BLaER1 (cell line): ENCODE measurements at regions not wholly inside any gene's neighbourhood (a gene's known extent, or its start where the extent isn't known, plus 50 kb on each side); places are given as distances from the start of the nearest gene placed in this dataset.
"Not testable (repeated sequence)": the region's sequence is repeated elsewhere in the genome, so short reads cannot be mapped to it uniquely, and the experiment has no call there.

Experiments
- H3K27ac ChIP-seq: shearing (Covaris generic); formaldehyde crosslinking; 2 replicates; pipeline ENCODE4 v1.8.1; 2022
- H3K27me3 ChIP-seq: shearing (Covaris generic); formaldehyde crosslinking; 2 replicates; pipeline ENCODE4 v1.8.1; 2022
- H3K36me3 ChIP-seq: shearing (Covaris generic); formaldehyde crosslinking; 2 replicates; pipeline ENCODE4 v1.8.1; 2022
- H3K4me1 ChIP-seq: shearing (Covaris generic); formaldehyde crosslinking; 2 replicates; pipeline ENCODE4 v1.8.1; 2022
- H3K4me2 ChIP-seq: shearing (Covaris generic); formaldehyde crosslinking; 2 replicates; pipeline ENCODE4 v1.8.1; 2022
- H3K4me3 ChIP-seq: shearing (Covaris generic); formaldehyde crosslinking; 2 replicates; pipeline ENCODE4 v1.8.1; 2022
- H3K9ac ChIP-seq: shearing (Covaris generic); formaldehyde crosslinking; 2 replicates; pipeline ENCODE4 v1.8.1; 2022
- H3K9me3 ChIP-seq: shearing (Covaris generic); formaldehyde crosslinking; 2 replicates; pipeline ENCODE4 v1.8.1; 2022
- H4K20me1 ChIP-seq: shearing (Covaris generic); formaldehyde crosslinking; 2 replicates; pipeline ENCODE4 v1.8.1; 2022
- Cebpa-rat ChIP-seq: shearing (Covaris generic); IDR thresholded peaks from 2 replicates; pipeline ENCODE4 v1.8.1; 2022

DNA sequence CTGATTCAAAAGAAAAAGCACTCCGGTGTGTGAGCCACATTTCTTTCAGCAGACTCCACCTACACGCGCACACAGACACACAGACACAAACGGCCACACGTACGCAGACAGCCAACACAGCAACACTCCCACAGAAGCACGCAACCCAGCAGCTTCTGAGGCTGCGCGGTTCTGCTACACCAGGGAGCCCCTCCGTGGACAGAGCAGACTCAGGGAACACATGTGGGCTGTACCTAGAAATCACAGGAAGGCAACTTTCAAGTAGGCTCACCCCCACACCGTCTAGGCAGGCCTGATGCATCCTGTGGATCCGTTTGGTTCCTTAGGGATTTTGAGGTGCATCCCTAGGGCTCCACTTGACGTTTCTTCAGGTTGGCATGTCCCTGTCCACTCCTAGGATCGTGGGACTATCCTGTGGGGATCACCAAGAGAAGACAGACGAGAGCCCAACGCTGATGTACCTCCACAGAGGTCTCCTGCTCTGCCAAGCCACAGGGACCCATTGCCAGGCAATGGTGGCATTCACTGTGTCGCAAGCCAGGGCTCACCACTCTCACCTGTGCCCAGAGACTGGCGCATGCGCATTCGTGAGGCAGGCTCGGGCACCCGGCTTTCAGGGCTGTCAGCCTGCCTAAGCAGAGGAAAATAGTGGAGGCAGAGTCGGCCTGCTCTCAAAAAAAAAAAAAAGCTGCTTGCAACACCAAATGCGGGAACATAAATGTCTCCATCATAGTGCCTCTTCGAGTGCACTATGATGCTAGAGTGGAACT lies 2333.3 kb downstream of the TP53TG3F start:
- H3K9ac ChIP-seq, result no peak overlapping the region
- no peak overlapping the region for H3K27ac ChIP-seq
- H3K4me1 ChIP-seq, result peaks cover 10% of the 10 kb centered on the region
- H3K36me3 ChIP-seq, result no peaks in the 10 kb centered on the region
- H3K27me3 ChIP-seq, result no peaks in the 10 kb centered on the region
- H3K9me3 ChIP-seq, result peaks cover 71% of the 10 kb centered on the region
- H3K4me2 ChIP-seq, result no peak overlapping the region
- H3K4me3 ChIP-seq, result no peak overlapping the region
- no peaks in the 10 kb centered on the region for H4K20me1 ChIP-seq
- TF ChIP-seq Cebpa-rat, result no peak

- H3K27ac ChIP-seq, result no peak overlapping the region
- TF ChIP-seq Cebpa-rat, result no peak
- H4K20me1 ChIP-seq, result no peaks in the 10 kb centered on the region
- H3K9me3 ChIP-seq, result peaks cover 62% of the 10 kb centered on the region
- H3K4me1 ChIP-seq, result peaks cover 19% of the 10 kb centered on the region
- H3K36me3 ChIP-seq, result no peaks in the 10 kb centered on the region
- H3K4me3 ChIP-seq, result no peak overlapping the region
- H3K4me2 ChIP-seq, result no peak overlapping the region
- H3K27me3 ChIP-seq, result no peaks in the 10 kb centered on the region
- no peak overlapping the region for H3K9ac ChIP-seq
Measured at GRCh38 chr16:35793601-35794000, 2334.2 kb downstream of the TP53TG3F start.

- Histone ChIP-seq H3K27ac (no peak overlapping the region), H3K9me3 (peaks cover 59% of the 10 kb centered on the region), H3K9ac (no peak overlapping the region), H3K4me3 (no peak overlapping the region), H3K36me3 (no peaks in the 10 kb centered on the region), H3K4me2 (no peak overlapping the region), H3K4me1 (peaks cover 32% of the 10 kb centered on the region), H3K27me3 (no peaks in the 10 kb centered on the region), H4K20me1 (no peaks in the 10 kb centered on the region)
- TF ChIP-seq Cebpa-rat, result no peak
Measured at GRCh38 chr16:35794896-35795295, 2335.5 kb downstream of the TP53TG3F start.

- Histone ChIP-seq H3K9me3 (peaks cover 53% of the 10 kb centered on the region), H3K4me2 (no peak overlapping the region), H3K27me3 (no peaks in the 10 kb centered on the region)
Measured at GRCh38 chr16:35795361-35796029, 2336.1 kb downstream of the TP53TG3F start.

GRCh38 chr16:35797811-35798210 lies 2338.4 kb downstream of the TP53TG3F start:
- Histone ChIP-seq H3K9ac (no peak overlapping the region; the same call in 1 of the 2 replicates), H3K27ac (peak overlapping the region; percentile 76), H3K27me3 (no peaks in the 10 kb centered on the region), H3K4me3 (peak overlapping the region; percentile 31), H3K4me2 (peak overlapping the region; percentile 72), H3K36me3 (no peaks in the 10 kb centered on the region), H3K9me3 (peaks cover 33% of the 10 kb centered on the region), H3K4me1 (peaks cover 44% of the 10 kb centered on the region), H4K20me1 (no peaks in the 10 kb centered on the region)
- TF ChIP-seq Cebpa-rat, result no peak

More at GRCh38 chr16:35795361-35796029, 2336.1 kb downstream of the TP53TG3F start:
- Histone ChIP-seq H3K36me3 (no peaks in the 10 kb centered on the region), H3K27ac (no peak overlapping the region), H4K20me1 (no peaks in the 10 kb centered on the region), H3K4me1 (peaks cover 38% of the 10 kb centered on the region), H3K4me3 (no peak overlapping the region), H3K9ac (no peak overlapping the region)
- TF ChIP-seq Cebpa-rat, result no peak

DNA sequence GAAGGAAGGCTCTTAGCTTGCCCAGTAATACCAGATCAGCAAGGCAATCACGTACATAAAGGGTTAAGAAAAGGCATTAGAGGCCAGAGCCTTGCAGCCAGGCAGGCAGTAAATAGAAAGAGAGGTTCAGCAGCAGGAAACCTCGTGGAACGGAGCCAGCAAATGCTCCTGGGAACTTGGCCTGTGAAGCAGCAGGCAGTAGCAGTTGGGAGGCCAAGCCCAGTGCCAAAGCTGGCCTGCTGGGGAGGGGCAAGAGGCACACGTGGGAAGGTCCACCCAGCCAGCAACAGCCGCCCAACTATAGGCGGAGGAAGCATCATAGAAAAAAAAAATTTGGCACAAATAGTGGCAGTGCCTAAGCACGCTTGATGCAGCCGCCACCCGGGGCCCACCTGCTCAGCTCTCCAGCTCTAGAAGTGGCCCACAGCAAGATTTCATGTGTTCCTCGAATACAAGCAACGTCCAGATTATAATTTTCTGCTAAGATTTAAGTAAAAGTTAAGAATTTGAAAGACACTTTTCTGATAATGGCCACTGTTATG lies 2339.5 kb downstream of the TP53TG3F start:
- Histone ChIP-seq H3K9me3 (peaks cover 22% of the 10 kb centered on the region), H4K20me1 (no peaks in the 10 kb centered on the region), H3K36me3 (no peaks in the 10 kb centered on the region), H3K27ac (peak overlapping the region; percentile 76), H3K4me2 (peak overlapping the region; percentile 72), H3K4me1 (peaks cover 46% of the 10 kb centered on the region), H3K9ac (peak overlapping the region; percentile 42), H3K4me3 (no peak overlapping the region; the same call in 1 of the 2 replicates), H3K27me3 (no peaks in the 10 kb centered on the region)
- no peak for TF ChIP-seq Cebpa-rat

GRCh38 chr16:35804465-35804864 lies 2345.1 kb downstream of the TP53TG3F start:
- not testable (repeated sequence) for H3K27me3 ChIP-seq, H3K36me3 ChIP-seq, H4K20me1 ChIP-seq, H3K9ac ChIP-seq, H3K27ac ChIP-seq, H3K4me2 ChIP-seq, H3K9me3 ChIP-seq, H3K4me3 ChIP-seq
- peaks cover 18% of the 10 kb centered on the region for H3K4me1 ChIP-seq

DNA sequence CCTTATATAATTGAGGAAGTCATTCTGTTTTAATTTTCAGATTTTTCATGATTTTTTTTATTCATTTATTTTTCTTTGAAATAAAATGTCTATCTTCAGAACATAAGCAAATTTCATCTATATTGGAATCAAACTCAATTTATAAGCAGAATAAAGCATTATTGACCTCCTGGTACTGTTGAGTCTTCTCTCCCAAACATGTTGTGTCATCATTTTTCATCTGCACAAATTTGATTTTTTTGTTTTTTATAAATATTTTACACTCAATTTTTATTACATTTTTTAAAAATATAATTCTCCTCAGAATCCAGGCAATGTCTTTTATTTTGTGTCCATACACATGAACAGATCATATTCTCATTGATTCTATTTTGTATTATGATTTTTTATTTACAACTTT lies 2363.9 kb downstream of the TP53TG3F start:
- Histone ChIP-seq H3K27ac (no peak overlapping the region), H3K4me2 (no peak overlapping the region), H4K20me1 (no peaks in the 10 kb centered on the region), H3K4me1 (no peaks in the 10 kb centered on the region), H3K27me3 (no peaks in the 10 kb centered on the region), H3K9me3 (peaks cover 12% of the 10 kb centered on the region; the same call in 1 of the 2 replicates), H3K4me3 (no peak overlapping the region), H3K9ac (no peak overlapping the region), H3K36me3 (no peaks in the 10 kb centered on the region)
- no peak for TF ChIP-seq Cebpa-rat

GRCh38 chr16:35841632-35842031 lies 2382.2 kb downstream of the TP53TG3F start:
- TF ChIP-seq Cebpa-rat, result no peak
- peak overlapping the region; percentile 33; the same call in 1 of the 2 replicates for H3K4me2 ChIP-seq
- H3K27ac ChIP-seq, result no peak overlapping the region
- no peak overlapping the region for H3K9ac ChIP-seq
- H3K4me1 ChIP-seq, result peaks cover 25% of the 10 kb centered on the region
- no peaks in the 10 kb centered on the region for H3K36me3 ChIP-seq
- H4K20me1 ChIP-seq, result no peaks in the 10 kb centered on the region
- H3K4me3 ChIP-seq, result no peak overlapping the region
- H3K9me3 ChIP-seq, result no peaks in the 10 kb centered on the region
- H3K27me3 ChIP-seq, result no peaks in the 10 kb centered on the region

GRCh38 chr16:35862242-35862641 lies 2402.8 kb downstream of the TP53TG3F start:
- Histone ChIP-seq H3K4me3 (no peak overlapping the region), H3K27ac (no peak overlapping the region), H3K9ac (no peak overlapping the region), H3K36me3 (no peaks in the 10 kb centered on the region), H3K4me1 (no peaks in the 10 kb centered on the region), H3K27me3 (no peaks in the 10 kb centered on the region), H3K4me2 (no peak overlapping the region), H3K9me3 (peaks cover 11% of the 10 kb centered on the region), H4K20me1 (no peaks in the 10 kb centered on the region)
- TF ChIP-seq Cebpa-rat, result no peak
